ENCODE measurements at regions not wholly inside any gene's neighbourhood (a gene's known extent, or its start where the extent isn't known, plus 50 kb on each side); places are given as distances from the start of the nearest gene placed in this dataset.
"Not testable (repeated sequence)": the region's sequence is repeated elsewhere in the genome, so short reads cannot be mapped to it uniquely, and the experiment has no call there.

- DNase-seq, result no peak
- no peaks in the 10 kb centered on the region for H3K9me3 ChIP-seq
- TF ChIP-seq CTCF (IDR thresholded peaks at IDR 0.05), result no peak
- intact Hi-C loops (cut with DNase I), result no loop called here
- H3K36me3 ChIP-seq, result no peaks in the 10 kb centered on the region
- no peak for ATAC-seq
- WGBS, 2 donors, result 79 to 88% methylated on average over 2 of the region's 2 CpGs
- H3K4me3 ChIP-seq, result no peak overlapping the region
- peaks cover 0 to 8% (median 0%) of the 10 kb centered on the region in 9 donors for H3K4me1 ChIP-seq
- H3K27ac ChIP-seq, result no peak overlapping the region
- peaks cover 0 to 5% (median 0%) of the 10 kb centered on the region in 7 donors for H3K27me3 ChIP-seq
Measured at GRCh38 chr15:81724536-81724935, 321.3 kb downstream of the MEX3B start.

DNA sequence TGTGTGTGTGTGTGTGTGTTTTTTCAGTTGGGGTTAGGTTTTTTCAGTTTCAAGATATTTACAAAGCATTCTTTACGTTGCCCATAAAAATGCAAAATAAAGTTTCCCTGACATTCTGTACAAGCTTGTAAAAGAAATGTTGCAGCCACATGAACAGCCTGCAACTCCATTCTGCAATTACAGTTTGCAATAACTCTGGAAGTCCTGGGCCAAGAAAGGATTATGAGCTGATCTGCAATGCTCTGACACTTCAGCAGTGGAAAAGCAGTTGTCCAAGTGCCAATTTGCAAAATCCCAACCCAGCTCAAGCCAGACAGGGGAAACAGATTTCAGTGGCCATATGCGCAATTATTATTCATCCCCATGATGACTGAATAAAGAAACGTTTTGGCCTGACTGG, 322.1 kb downstream of the MEX3B start:
- peak in 1 of 8 donors; percentile 51 for ATAC-seq
- Histone ChIP-seq H3K27me3 (peaks cover 0 to 4% (median 0%) of the 10 kb centered on the region in 7 donors), H3K27ac (no peak overlapping the region), H3K9me3 (no peaks in the 10 kb centered on the region), H3K4me3 (no peak overlapping the region), H3K4me1 (peaks cover 0 to 8% (median 0%) of the 10 kb centered on the region in 9 donors), H3K36me3 (no peaks in the 10 kb centered on the region)
- intact Hi-C loops (cut with DNase I), result no loop called here
- 60 to 61% methylated on average over 3 of the region's 3 CpGs for WGBS, 2 donors
- DNase-seq, result no peak
- TF ChIP-seq CTCF (IDR thresholded peaks at IDR 0.05), result no peak

DNA sequence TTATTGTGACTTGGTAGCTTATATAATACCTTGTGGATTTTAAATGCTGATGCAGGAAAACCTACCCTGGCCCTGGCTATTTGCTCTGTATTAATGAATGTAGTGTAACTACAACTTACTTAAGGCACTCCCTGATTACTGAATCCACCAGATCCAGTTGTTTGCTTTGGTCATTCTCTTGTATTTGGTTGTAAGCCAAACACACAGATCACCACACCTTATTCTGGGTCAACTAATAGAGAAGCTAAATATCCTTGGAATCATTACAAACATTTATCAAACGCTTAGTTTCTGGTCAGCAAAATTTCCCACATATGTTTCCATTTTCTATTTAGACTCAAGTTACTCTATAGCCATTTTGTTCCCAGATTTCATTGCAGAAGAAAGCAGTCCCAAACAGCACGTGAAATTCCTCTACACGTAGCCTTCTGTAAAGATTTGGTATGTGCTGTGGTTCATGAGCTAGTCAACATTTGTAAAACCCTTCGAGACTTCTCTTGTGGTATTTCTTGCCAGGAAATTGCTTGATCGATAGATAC, 322.6 kb downstream of the MEX3B start:
- TF ChIP-seq CTCF (IDR thresholded peaks at IDR 0.05), result no peak
- DNase-seq (no peak), ATAC-seq (no peak)
- Histone ChIP-seq H3K27ac (no peak overlapping the region), H3K4me1 (peaks cover 0 to 8% (median 0%) of the 10 kb centered on the region in 9 donors), H3K36me3 (no peaks in the 10 kb centered on the region), H3K4me3 (no peak overlapping the region), H3K9me3 (no peaks in the 10 kb centered on the region), H3K27me3 (peaks cover 0 to 4% (median 0%) of the 10 kb centered on the region in 7 donors)
- 65 to 69% methylated on average over 5 of the region's 5 CpGs for WGBS, 2 donors
- intact Hi-C loops (cut with DNase I), result no loop called here

GRCh38 chr15:81716468-81716867, 329.4 kb downstream of the MEX3B start:
- H3K27me3 ChIP-seq, result peaks cover 0 to 12% (median 0%) of the 10 kb centered on the region in 7 donors
- ATAC-seq; intact Hi-C loops (cut with DNase I); H3K4me1 ChIP-seq; DNase-seq; H3K36me3 ChIP-seq; H3K4me3 ChIP-seq; H3K27ac ChIP-seq; H3K9me3 ChIP-seq: not testable (repeated sequence)
- WGBS, 2 donors, result 92% methylated on average over 2 of the region's 2 CpGs

DNA sequence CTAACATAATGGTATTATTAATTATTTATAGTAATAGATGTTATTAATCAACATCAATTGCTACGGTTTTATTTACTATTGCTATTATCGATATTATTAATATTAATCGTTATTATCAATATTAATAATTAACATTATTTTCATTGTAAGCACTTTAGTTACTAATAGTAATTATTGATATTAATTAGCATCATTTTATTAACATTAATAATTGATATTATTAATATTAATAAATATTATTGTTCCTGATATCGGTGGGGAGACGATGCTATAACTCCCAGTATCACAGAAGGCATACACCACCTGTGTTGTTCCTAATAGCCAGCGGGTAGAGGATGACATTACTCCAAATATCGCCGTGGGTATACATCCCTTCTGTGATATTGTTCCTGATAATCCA, 335.5 kb downstream of the MEX3B start:
- no peak for TF ChIP-seq CTCF (IDR thresholded peaks at IDR 0.05)
- no peaks in the 10 kb centered on the region for H3K9me3 ChIP-seq
- H3K27ac ChIP-seq, result no peak overlapping the region
- H3K27me3 ChIP-seq, result peaks cover 0 to 8% (median 0%) of the 10 kb centered on the region in 7 donors
- intact Hi-C loops (cut with DNase I), result no loop called here
- ATAC-seq, result no peak
- 96% methylated on average over 8 of the region's 8 CpGs for WGBS, 2 donors
- no peak overlapping the region for H3K4me3 ChIP-seq
- H3K36me3 ChIP-seq, result no peaks in the 10 kb centered on the region
- DNase-seq, result no peak
- H3K4me1 ChIP-seq, result no peaks in the 10 kb centered on the region

DNA sequence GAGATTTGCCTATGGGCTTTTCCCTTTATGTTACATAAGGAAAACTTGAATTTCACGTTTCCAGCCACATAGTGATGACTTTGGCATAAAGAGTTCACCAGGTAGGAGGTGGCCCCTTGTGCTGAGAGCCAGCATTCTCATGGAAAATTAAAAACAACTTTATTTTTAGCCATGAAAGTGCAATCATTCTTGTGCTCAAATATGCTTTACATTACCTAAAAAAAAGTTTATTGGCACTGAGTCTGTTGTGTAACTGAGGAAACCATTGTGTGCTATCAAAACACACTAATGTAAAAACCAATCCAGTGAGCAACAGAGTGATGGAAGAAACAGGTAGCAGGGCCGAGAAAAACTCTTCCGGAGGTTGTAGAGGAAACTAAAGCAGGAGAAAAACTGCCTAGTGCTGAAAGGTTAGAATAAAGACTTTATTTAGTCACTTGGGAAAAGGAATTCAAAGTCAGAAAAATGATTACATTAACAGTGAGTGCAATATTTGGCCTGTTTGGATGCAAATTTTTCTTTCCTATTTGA, 332.9 kb upstream of the TMC3 start:
- H3K27ac ChIP-seq; H3K4me3 ChIP-seq; H3K4me1 ChIP-seq; intact Hi-C loops (cut with DNase I); H3K27me3 ChIP-seq; H3K9me3 ChIP-seq; H3K36me3 ChIP-seq; DNase-seq; ATAC-seq: not testable (repeated sequence)
- WGBS, 2 donors, result 52 to 58% methylated on average over 3 of the region's 3 CpGs

- intact Hi-C loops (cut with DNase I); H3K4me3 ChIP-seq; H3K27ac ChIP-seq; ATAC-seq; H3K27me3 ChIP-seq; H3K4me1 ChIP-seq; H3K9me3 ChIP-seq; DNase-seq; H3K36me3 ChIP-seq: not testable (repeated sequence)
- WGBS, 2 donors, result 82 to 84% methylated on average over 2 of the region's 2 CpGs
Measured at GRCh38 chr15:81705727-81706126, 331.7 kb upstream of the TMC3 start.
